ENCODE measurements at regions not wholly inside any gene's neighbourhood (a gene's known extent, or its start where the extent isn't known, plus 50 kb on each side); places are given as distances from the start of the nearest gene placed in this dataset.

DNA sequence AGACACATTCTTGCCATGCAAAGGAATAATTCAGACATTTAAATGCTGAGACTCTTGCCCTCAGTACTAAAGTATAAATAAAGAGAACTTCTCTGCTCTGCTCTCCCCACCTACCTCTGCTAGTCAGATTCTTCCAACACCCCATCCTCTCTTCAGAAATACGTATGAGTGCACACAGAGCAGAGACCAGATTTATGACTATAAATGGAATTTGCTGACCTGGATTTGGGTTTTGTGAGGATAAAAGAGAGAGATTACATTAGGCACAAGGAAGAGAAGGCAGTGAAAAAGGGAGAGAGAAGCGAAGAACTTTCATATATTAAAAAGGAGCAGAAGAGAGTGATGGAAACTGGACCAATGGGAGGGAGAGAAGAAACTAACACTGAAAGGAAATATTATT, 87.6 kb upstream of the EXOC1L start:
- Histone ChIP-seq H3K27me3 (no peaks in the 10 kb centered on the region), H3K4me3 (no peak overlapping the region), H3K36me3 (no peaks in the 10 kb centered on the region), H3K9me3 (no peaks in the 10 kb centered on the region), H3K4me1 (peaks cover 0 to 5% (median 0%) of the 10 kb centered on the region in 4 donors), H3K27ac (no peak overlapping the region)
- no peak for DNase-seq
- TF ChIP-seq POLR2A (IDR thresholded peaks at IDR 0.05), result no peak
- TF ChIP-seq, protein P1, sequence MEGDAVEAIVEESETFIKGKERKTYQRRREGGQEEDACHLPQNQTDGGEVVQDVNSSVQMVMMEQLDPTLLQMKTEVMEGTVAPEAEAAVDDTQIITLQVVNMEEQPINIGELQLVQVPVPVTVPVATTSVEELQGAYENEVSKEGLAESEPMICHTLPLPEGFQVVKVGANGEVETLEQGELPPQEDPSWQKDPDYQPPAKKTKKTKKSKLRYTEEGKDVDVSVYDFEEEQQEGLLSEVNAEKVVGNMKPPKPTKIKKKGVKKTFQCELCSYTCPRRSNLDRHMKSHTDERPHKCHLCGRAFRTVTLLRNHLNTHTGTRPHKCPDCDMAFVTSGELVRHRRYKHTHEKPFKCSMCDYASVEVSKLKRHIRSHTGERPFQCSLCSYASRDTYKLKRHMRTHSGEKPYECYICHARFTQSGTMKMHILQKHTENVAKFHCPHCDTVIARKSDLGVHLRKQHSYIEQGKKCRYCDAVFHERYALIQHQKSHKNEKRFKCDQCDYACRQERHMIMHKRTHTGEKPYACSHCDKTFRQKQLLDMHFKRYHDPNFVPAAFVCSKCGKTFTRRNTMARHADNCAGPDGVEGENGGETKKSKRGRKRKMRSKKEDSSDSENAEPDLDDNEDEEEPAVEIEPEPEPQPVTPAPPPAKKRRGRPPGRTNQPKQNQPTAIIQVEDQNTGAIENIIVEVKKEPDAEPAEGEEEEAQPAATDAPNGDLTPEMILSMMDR (IDR thresholded peaks at IDR 0.05), result no peak

DNA sequence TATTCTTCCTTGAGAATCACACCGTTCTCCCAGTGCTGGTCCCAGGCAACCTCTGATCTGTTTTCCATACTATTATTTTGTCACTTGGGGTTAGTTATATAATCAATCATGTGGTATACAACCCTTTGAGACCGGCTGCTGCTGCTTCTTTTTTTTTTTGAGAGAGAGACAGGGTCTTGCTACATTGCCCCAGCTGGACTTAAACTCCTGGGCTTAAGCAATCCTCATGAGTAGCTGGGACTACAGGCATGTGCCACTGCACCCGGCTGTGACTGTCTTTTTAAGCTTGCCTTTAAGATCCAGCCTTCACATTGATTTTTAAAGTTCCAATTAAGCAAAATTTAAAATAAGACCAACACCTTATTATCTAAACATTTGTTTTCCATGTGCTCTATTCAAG, 86.7 kb upstream of the EXOC1L start:
- Histone ChIP-seq H3K9me3 (no peaks in the 10 kb centered on the region), H3K27me3 (no peaks in the 10 kb centered on the region), H3K36me3 (no peaks in the 10 kb centered on the region), H3K4me1 (peaks cover 0 to 5% (median 0%) of the 10 kb centered on the region in 4 donors), H3K4me3 (no peak overlapping the region), H3K27ac (no peak overlapping the region)
- no peak for TF ChIP-seq POLR2A (IDR thresholded peaks at IDR 0.05)
- TF ChIP-seq, protein P1 (IDR thresholded peaks at IDR 0.05), result no peak
- no peak for DNase-seq

DNA sequence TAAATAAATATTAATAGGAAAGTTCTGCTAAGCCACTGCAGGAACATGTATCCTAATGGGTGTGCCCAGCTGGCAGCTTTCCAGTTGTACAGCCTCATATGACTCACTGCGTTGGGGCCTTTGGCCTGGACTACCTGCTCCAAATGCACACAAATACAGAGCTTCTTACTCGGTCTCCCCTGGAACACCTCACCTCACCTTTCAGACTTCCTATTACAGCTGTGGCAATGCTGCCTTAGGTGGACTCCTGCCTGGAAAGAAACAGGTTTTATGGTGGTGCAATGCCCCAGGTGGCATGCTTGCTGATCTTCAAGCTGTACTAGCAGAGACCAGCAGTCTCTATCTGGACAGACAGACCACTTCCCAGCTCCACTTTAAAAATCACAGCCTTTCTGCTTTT, 85.7 kb upstream of the EXOC1L start:
- Histone ChIP-seq H3K4me3 (no peak overlapping the region), H3K27me3 (no peaks in the 10 kb centered on the region), H3K27ac (peak overlapping the region in 2 of 4 donors; percentile 50 to 61), H3K4me1 (peaks cover 0 to 5% (median 0%) of the 10 kb centered on the region in 4 donors), H3K36me3 (no peaks in the 10 kb centered on the region), H3K9me3 (no peaks in the 10 kb centered on the region)
- peak in 2 of 3 donors; percentile 90 to 94 for DNase-seq
- TF ChIP-seq POLR2A (IDR thresholded peaks at IDR 0.05), result no peak
- TF ChIP-seq, protein P1 (IDR thresholded peaks at IDR 0.05), result peak in 2 of 6 experiments; percentile 13 to 16

DNA sequence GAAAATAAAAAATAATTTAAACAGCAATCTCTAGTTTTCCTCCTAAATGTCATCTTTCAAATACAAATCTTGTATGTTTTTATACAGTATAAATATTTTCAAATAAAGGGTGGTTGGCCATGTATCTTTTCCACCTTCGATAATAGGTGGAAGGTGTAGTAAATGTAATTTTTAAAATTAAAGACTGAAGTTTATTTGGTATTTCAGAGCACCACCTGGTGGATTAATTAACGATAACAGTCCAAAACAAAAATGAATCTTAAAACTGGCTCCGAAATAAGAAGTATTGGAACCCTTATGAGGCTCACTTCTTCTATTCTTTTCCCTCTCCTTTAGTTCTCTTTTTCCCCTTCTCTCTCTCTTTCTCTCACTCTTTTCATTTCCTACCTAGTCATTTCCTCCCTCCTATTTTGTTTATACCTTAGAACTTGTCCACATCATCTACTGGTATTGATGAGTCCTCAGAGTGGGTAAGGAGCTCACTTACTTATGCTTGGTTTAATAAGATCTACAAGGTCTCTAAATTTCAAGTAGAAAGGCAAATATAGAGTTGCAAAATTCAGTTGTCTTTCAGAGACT, 82.9 kb upstream of the EXOC1L start:
- H3K9me3 ChIP-seq, result no peaks in the 10 kb centered on the region
- H3K27ac ChIP-seq, result no peak overlapping the region
- no peak overlapping the region for H3K4me3 ChIP-seq
- H3K4me1 ChIP-seq, result no peaks in the 10 kb centered on the region
- no peaks in the 10 kb centered on the region for H3K36me3 ChIP-seq
- no peaks in the 10 kb centered on the region for H3K27me3 ChIP-seq
- TF ChIP-seq, protein P1 (IDR thresholded peaks at IDR 0.05), result peak in 4 of 6 experiments; percentile 43 to 58 (median 52)
- no peak for TF ChIP-seq POLR2A (IDR thresholded peaks at IDR 0.05)
- no peak for DNase-seq

DNA sequence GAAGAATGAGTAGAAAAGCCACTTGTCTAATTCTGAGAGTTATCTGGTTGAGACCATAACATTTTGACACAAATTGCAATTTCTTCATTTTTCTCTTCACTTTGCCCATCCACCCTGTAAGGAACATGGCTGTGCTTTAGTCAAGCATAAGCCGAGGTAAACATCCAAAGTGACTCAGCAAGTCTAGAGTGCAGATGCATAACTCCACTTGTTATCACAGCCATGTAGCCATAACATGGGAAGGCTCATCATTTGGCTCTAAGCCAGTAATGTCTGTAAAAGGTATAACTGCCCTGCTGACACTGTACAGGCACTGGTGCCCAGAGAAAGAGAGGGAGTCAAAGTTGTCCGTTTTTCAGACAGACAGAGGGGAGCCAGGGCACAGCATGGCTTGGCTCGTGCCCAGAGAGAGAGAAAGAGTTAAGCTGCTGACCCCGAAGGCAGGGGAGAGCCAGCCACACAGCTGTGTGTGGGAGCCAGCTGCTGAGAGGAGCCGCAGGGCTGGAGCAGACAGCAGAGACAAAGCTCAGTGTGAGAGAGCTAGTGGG, 76.9 kb upstream of the EXOC1L start:
- Histone ChIP-seq H3K27me3 (no peaks in the 10 kb centered on the region), H3K27ac (no peak overlapping the region), H3K4me1 (no peaks in the 10 kb centered on the region), H3K36me3 (no peaks in the 10 kb centered on the region), H3K4me3 (no peak overlapping the region), H3K9me3 (no peaks in the 10 kb centered on the region)
- TF ChIP-seq POLR2A (IDR thresholded peaks at IDR 0.05), result no peak
- TF ChIP-seq, protein P1 (IDR thresholded peaks at IDR 0.05), result no peak
- DNase-seq, result no peak

Measured in Peyer's patch (tissue), 4 donors.